Mesenchymal stem cell (in vitro differentiated cells and primary cell): ENCODE measurements at regions not wholly inside any gene's neighbourhood (a gene's known extent, or its start where the extent isn't known, plus 50 kb on each side); places are given as distances from the start of the nearest gene placed in this dataset.
"Not testable (repeated sequence)": the region's sequence is repeated elsewhere in the genome, so short reads cannot be mapped to it uniquely, and the experiment has no call there.

Source experiments
- DNase-seq: peaks from one replicate; pipeline ENCODE4 v3.0.0-alpha.2; 2013
- H2AFZ ChIP-seq: one replicate; pipeline ENCODE4 v1.6.1; 2013; ENCODE audit warnings: low read depth, mild to moderate bottlenecking, control low read depth, inconsistent platforms, low read length, moderate library complexity
- H2AK5ac ChIP-seq: 2 replicates; pipeline ENCODE4 v1.6.1; 2013; ENCODE audit warnings: low read length, moderate library complexity, mild to moderate bottlenecking, inconsistent platforms; ENCODE audit not compliant: severe bottlenecking
- H2BK120ac ChIP-seq: one replicate; pipeline ENCODE4 v1.6.1; 2013; ENCODE audit warnings: low read depth, mild to moderate bottlenecking, inconsistent platforms, low read length, moderate library complexity
- H2BK12ac ChIP-seq, 2 experiments: one replicate each; pipeline ENCODE4 v1.6.1; 2013; ENCODE audit warnings: inconsistent platforms in 2 of 2, low read length in 2 of 2, mild to moderate bottlenecking in 2 of 2, moderate library complexity in 2 of 2, control low read depth in 1 of 2
- H2BK15ac ChIP-seq: one replicate; pipeline ENCODE4 v1.6.1; 2013; ENCODE audit warnings: mild to moderate bottlenecking, low read depth, inconsistent platforms; ENCODE audit not compliant: poor library complexity, severe bottlenecking
- H2BK5ac ChIP-seq: 2 replicates; pipeline ENCODE4 v1.6.1; 2013; ENCODE audit warnings: low read depth, mild to moderate bottlenecking, low read length, control low read depth, inconsistent platforms; ENCODE audit not compliant: poor library complexity, severe bottlenecking
- H3K14ac ChIP-seq, 2 experiments: one replicate each; pipeline ENCODE4 v1.6.1; 2013; ENCODE audit warnings: inconsistent platforms in 2 of 2, low read length in 2 of 2, control low read depth in 1 of 2, mild to moderate bottlenecking in 1 of 2, moderate library complexity in 1 of 2
- H3K18ac ChIP-seq, 2 experiments: one replicate each; pipeline ENCODE4 v1.6.1; 2013; ENCODE audit warnings: inconsistent platforms in 2 of 2, low read length in 2 of 2, control low read depth in 1 of 2, low read depth in 1 of 2, mild to moderate bottlenecking in 1 of 2
- H3K23ac ChIP-seq, 2 experiments: one replicate each; pipeline ENCODE4 v1.6.1; 2013; ENCODE audit warnings: inconsistent platforms in 2 of 2, low read length in 2 of 2, mild to moderate bottlenecking in 2 of 2, moderate library complexity in 2 of 2, control low read depth in 1 of 2
- H3K27ac ChIP-seq: 2 replicates; pipeline ENCODE4 v1.5.1; 2013; ENCODE audit warnings: mild to moderate bottlenecking, moderate library complexity, low read length, control low read depth, inconsistent platforms; ENCODE audit not compliant: poor library complexity, severe bottlenecking
- H3K27me3 ChIP-seq, 2 experiments: 2 replicates each; pipeline versions ENCODE4 v1.6.1 to v1.7.0; 2013; ENCODE audit warnings: low read length in 2 of 2, mild to moderate bottlenecking in 2 of 2, moderate library complexity in 2 of 2, control low read depth in 1 of 2, inconsistent platforms in 1 of 2; ENCODE audit not compliant: control insufficient read depth in 1 of 2, insufficient read depth in 1 of 2
- H3K36me3 ChIP-seq, 2 experiments: 2 replicates each; pipeline versions ENCODE4 v1.6.1 to v1.7.0; 2013; ENCODE audit warnings: low read length in 2 of 2, control low read depth in 1 of 2, inconsistent platforms in 1 of 2, low read depth in 1 of 2, mild to moderate bottlenecking in 1 of 2; ENCODE audit not compliant: insufficient read depth in 2 of 2, control insufficient read depth in 1 of 2
- H3K4ac ChIP-seq, 2 experiments: one replicate each; pipeline ENCODE4 v1.6.1; 2013; ENCODE audit warnings: inconsistent platforms in 2 of 2, low read length in 2 of 2, mild to moderate bottlenecking in 2 of 2, moderate library complexity in 2 of 2, control low read depth in 1 of 2, low read depth in 1 of 2
- H3K4me1 ChIP-seq: 2 replicates; pipeline ENCODE4 v1.6.1; 2013; ENCODE audit warnings: low read depth, low read length, control low read depth; ENCODE audit not compliant: control insufficient read depth, insufficient read depth
- H3K4me2 ChIP-seq: 2 replicates; pipeline ENCODE4 v1.6.1; 2013; ENCODE audit warnings: low read length, mild to moderate bottlenecking, inconsistent platforms; ENCODE audit not compliant: poor library complexity, severe bottlenecking
- H3K4me3 ChIP-seq, 2 experiments: 2 replicates each; pipeline versions ENCODE4 v1.5.1 to v1.7.0; 2013; ENCODE audit warnings: low read length in 2 of 2, mild to moderate bottlenecking in 2 of 2, control low read depth in 1 of 2, low read depth in 1 of 2; ENCODE audit not compliant: insufficient read depth in 1 of 2
- H3K79me1 ChIP-seq: replicated peaks from 2 replicates; pipeline ENCODE4 v1.6.1; 2013; ENCODE audit warnings: mild to moderate bottlenecking, control low read depth, low read length, inconsistent platforms; ENCODE audit not compliant: poor library complexity, severe bottlenecking
- H3K9ac ChIP-seq: 2 replicates; pipeline ENCODE4 v1.7.0; 2013; ENCODE audit warnings: mild to moderate bottlenecking, low read length, moderate library complexity
- H3K9me3 ChIP-seq: 2 replicates; pipeline ENCODE4 v1.7.0; 2013; ENCODE audit warnings: mild to moderate bottlenecking, low read length; ENCODE audit not compliant: control insufficient read depth
- H4K8ac ChIP-seq: one replicate; pipeline ENCODE4 v1.6.1; 2013; ENCODE audit warnings: inconsistent platforms, mild to moderate bottlenecking, low read length, moderate library complexity
- H4K91ac ChIP-seq: one replicate; pipeline ENCODE4 v1.6.1; 2013; ENCODE audit warnings: mild to moderate bottlenecking, low read length, inconsistent platforms
- WGBS: methylation state at CpG from one replicate; pipeline ENCODE4 v1.1.7; 2013; ENCODE audit warnings: mixed read lengths; 5-methylcytosine and 5-hydroxymethylcytosine counted together

DNA sequence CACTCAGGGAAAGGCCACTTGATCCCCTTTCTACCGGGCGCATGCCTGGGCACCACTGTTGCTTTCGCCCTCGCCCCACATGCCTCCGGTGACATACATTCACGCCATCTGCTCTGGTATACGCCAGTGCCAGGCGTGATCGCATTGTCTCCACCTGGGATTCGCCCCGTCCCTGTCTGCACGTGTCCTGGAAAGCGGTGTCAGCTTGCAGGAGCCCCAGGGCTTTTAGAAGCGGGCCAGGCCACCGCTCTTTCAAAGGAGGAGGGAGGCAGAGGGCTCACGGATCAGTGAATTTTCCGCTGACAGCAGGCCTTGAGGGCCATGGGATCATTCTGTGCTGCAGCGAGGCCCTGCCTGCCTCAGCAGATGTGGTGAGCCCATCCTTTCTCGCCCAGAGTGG is 706.1 kb downstream of the KCNJ18 start:
- H3K4ac ChIP-seq, H4K91ac ChIP-seq, H2BK15ac ChIP-seq, H3K9me3 ChIP-seq, H2BK5ac ChIP-seq, H3K36me3 ChIP-seq, H3K18ac ChIP-seq, H2BK120ac ChIP-seq, H3K4me2 ChIP-seq, H3K4me3 ChIP-seq, H2AFZ ChIP-seq, H3K23ac ChIP-seq, H3K14ac ChIP-seq, H3K79me1 ChIP-seq, DNase-seq, H3K4me1 ChIP-seq, H3K27me3 ChIP-seq, H3K27ac ChIP-seq, H2BK12ac ChIP-seq, H2AK5ac ChIP-seq, H4K8ac ChIP-seq, H3K9ac ChIP-seq: not testable (repeated sequence)
- WGBS = no CpG with 5 or more reads among the region's 19 CpGs

- not testable (repeated sequence) for H2BK12ac ChIP-seq
Observed at GRCh38 chr17:22399037-22399436, 706.7 kb downstream of the KCNJ18 start.

DNA sequence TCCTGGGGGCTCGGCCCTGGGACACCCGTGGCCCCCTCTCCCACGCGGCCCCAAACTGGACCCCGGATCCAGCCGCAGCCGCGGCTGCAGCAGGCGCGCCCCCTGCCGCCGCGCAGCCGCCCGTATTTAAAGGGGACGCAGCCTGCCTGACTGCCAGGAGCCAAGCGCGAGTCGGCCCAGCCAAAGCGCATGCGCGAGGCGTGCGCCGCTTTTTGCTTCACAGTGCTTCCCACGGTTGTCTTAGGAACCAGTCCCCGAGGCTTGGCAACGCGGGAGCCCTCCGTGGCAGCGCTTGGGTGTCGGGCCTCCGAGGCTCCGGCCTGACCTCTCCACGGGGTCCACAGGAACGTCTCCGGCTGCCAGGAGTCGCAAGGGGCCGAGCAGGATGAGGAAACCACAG is 712.8 kb downstream of the KCNJ18 start:
- H3K4me2 ChIP-seq, H2BK15ac ChIP-seq, DNase-seq, H2BK12ac ChIP-seq, H3K4me3 ChIP-seq, H3K4me1 ChIP-seq, H3K9me3 ChIP-seq, H3K4ac ChIP-seq, H2BK5ac ChIP-seq, H2BK120ac ChIP-seq, H3K36me3 ChIP-seq, H2AK5ac ChIP-seq, H4K91ac ChIP-seq, H4K8ac ChIP-seq, H3K18ac ChIP-seq, H3K27me3 ChIP-seq, H3K27ac ChIP-seq, H3K9ac ChIP-seq, H3K14ac ChIP-seq, H2AFZ ChIP-seq, H3K23ac ChIP-seq, H3K79me1 ChIP-seq: not testable (repeated sequence)
- WGBS = no CpG with 5 or more reads among the region's 39 CpGs

More at GRCh38 chr17:22399037-22399436, 706.7 kb downstream of the KCNJ18 start:
- not testable (repeated sequence) for H2BK120ac ChIP-seq, H3K4me1 ChIP-seq, H3K9ac ChIP-seq, H3K4ac ChIP-seq, H3K27me3 ChIP-seq, H3K4me2 ChIP-seq, H3K18ac ChIP-seq, H3K36me3 ChIP-seq, H4K8ac ChIP-seq, H3K14ac ChIP-seq, H2AK5ac ChIP-seq, H2BK5ac ChIP-seq, H4K91ac ChIP-seq, H3K79me1 ChIP-seq, H3K27ac ChIP-seq, H3K4me3 ChIP-seq, DNase-seq, H3K23ac ChIP-seq, H2BK15ac ChIP-seq, H3K9me3 ChIP-seq, H2AFZ ChIP-seq
- WGBS = no CpG with 5 or more reads among the region's 40 CpGs

DNA sequence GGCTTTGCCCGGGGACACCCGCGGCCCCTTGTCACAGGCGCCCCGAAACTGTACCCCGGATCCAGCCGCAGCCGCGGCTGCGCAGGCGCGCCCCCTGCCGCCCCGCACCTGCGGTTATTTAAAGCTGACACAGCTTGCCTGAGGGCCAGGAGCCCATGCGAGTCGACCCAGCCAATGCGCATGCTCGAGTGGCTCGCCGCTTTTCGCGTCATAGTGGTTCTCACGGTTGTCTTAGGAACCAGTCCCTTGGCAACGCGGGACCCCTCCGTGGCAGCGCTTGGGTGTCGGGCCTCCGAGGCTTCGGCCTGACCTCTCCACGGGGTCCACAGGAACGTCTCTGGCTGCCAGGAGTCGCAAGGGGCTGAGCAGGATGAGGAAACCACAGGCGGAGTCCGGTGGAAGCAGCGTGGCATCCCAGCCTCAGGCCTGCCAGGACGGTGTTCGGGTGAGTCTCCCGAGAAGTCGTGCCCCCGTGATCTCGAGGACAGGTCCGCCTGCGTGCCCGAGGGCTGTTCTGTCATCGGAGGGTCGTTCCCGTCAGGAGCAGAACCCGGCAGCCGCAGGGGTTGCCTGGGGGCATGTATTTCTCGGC is 716.9 kb downstream of the KCNJ18 start:
- Histone ChIP-seq H2AFZ (no peak overlapping the region), H3K27me3 (no peaks in the 10 kb centered on the region), H3K9me3 (no peaks in the 10 kb centered on the region), H4K91ac (no peak overlapping the region), H3K18ac (no peak overlapping the region), H3K23ac (no peak overlapping the region), H3K27ac (no peak overlapping the region), H2BK5ac (no peak overlapping the region), H2BK120ac (no peak overlapping the region), H3K4ac (no peak overlapping the region), H2AK5ac (no peak overlapping the region), H2BK15ac (no peak overlapping the region), H2BK12ac (no peak overlapping the region), H3K4me2 (no peak overlapping the region), H4K8ac (no peak overlapping the region), H3K4me3 (no peak overlapping the region), H3K79me1 (no peaks in the 10 kb centered on the region), H3K14ac (no peak overlapping the region), H3K4me1 (no peaks in the 10 kb centered on the region), H3K36me3 (no peaks in the 10 kb centered on the region), H3K9ac (no peak overlapping the region)
- WGBS = 94% methylated on average over 43 of the region's 52 CpGs
- no peak for DNase-seq
